HG03571 (cell line): ENCODE measurements at regions not wholly inside any gene's neighbourhood (a gene's known extent, or its start where the extent isn't known, plus 50 kb on each side); places are given as distances from the start of the nearest gene placed in this dataset.
"Not testable (repeated sequence)": the region's sequence is repeated elsewhere in the genome, so short reads cannot be mapped to it uniquely, and the experiment has no call there.

ENCODE experiments used
- ATAC-seq: cut with Tn5 transposase; IDR thresholded peaks from one replicate; pipeline ENCODE4 v1.9.1; 2021; ENCODE audit not compliant: unreplicated experiment

DNA sequence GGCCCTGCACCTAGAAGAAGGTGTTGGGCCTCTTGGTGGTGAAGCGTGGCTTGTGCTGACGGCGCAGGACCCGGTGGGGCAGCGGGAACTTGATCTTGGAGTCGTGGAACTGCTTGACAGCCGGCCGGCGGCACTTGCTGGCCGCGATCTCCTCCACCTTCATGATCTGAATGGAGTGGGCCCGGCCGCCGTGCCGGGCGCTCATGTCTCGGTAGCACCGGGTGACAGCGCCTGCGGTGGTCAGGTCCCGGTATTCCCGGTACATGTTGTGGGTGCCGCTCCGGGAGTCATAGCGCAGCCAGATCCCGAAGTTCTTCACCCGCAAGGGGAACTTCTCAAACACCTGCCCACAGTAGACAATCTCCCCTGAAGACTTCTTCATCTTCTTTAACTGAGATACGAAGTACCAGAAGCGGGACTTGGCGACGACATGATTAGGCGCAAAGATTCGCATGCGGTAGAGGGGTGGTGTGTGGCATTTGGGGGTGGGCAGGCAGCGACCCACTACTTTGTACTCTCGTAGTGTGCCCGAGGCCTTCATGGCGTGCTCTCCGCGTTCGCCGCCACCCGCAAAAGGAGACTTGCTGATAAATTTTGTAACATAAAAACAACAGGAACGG is 92.1 kb upstream of the MSH6 start:
- not testable (repeated sequence) for ATAC-seq

DNA sequence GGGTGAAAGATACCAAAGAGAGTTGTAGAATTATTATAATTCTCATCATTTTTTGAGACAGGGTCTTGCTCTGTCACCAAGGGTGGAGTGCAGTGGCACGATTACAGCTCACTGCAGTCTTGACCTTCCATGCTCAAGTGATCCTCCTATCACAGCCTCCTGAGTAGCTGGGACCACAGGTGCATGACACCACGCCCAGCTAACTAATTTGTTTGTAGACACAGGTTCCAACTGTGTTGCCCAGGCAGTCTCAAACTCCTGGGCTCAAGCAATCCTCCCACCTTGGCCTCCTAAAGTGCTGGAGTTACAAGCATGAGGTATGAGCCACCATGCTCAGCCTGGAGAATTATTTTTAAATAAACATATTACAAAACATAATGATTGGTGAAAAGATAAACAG is 92.8 kb upstream of the MSH6 start:
- no peak for ATAC-seq

DNA sequence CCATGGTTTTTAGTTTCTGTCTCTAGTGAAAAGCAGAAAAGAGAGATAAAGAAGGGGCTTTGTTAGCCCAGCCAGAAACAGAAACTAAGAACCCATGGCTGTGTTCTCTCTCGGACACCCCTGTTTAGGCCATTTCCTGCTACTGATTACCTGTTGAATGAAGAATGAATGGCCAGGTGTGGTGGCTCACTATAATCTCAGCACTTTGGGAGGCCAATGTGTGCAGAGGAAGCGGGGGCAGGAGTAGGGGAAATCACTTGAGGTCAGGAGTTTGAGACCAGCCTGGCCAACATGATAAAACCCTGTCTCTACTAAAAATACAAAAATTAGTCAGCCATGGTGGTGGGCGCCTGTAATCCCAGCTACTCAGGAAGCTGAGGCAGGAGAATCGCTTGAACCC is 93.8 kb upstream of the MSH6 start:
- not testable (repeated sequence) for ATAC-seq

DNA sequence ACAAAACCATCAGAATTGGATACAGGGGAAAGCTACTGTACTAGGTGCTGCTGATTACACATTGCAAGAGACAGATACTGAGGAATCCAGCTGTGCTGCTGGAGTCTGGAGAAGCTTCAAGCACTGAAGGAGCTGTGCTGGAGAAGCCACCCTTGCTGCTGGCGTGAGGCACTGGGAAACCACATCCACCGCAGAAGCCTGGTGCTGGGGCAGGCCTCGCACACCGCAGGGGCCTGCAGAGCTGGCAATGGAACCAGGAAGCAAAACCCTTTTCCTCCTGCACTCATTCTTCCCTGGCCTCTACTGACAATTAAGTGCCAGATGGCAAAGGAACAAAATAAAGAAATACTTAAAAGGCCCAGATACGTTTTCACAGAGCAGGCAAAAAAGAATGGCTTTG is 94.4 kb upstream of the MSH6 start:
- no peak for ATAC-seq

DNA sequence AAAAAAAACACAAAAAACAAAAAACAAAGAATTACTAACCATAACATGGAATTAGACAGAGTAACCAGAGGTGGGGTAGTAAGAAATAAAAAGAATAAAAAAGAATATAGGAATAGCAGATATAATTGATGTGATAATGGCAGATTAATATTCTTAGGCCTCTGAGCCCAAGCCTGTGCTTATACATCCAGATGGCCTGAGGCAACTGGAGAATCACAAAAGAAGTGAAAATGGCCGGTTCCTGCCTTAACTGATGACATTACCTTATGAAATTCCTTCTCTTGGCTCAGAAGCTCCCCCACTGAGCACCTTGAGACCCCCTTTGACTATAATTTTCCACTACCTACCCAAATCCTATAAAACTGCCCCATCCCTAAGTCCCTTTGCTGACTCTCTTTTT is 95.1 kb upstream of the MSH6 start:
- ATAC-seq = no peak

DNA sequence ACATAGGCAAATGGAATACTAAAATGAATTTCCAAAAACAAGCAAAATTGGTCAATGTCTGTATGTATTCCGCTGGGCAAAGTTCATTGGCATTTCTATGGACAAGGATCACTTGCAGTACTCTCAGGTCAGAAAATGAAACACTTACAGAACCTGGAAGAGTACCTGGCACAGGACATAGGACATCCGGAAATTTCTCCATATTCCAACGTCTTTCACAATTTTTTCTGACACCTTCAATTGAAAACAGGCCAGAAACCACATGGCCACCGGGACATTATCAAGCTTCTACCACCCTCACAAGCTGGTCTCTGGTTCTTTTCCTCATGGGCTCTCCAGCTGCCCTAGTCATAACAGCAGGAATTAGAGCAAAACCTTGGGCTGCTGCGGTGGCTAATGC is 96.9 kb upstream of the MSH6 start:
- no peak for ATAC-seq

DNA sequence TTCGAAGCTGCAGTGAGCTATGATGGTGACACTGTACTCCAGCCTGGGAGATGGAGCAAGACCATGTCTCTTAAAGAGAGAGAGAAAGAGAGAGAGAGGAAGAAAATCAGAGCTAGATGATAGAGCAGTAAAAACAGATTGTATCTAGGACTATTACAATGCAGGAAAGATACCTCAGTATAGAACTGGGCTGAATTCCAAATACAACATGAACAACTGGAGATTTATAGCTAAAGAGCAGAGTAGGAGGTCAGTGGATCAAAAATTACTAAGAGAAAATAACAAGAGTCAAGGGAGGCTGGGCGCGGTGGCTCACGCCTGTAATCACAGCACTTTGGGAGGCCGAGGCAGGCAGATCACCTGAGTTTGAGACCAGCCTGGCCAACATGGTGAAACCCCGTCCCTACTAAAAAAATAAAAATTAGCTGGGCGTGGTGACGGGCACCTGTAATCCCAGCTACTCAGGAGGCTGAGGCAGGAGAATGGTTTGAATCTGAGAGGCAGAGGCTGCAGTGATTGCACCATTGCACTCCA is 100.7 kb upstream of the MSH6 start:
- ATAC-seq = no peak

DNA sequence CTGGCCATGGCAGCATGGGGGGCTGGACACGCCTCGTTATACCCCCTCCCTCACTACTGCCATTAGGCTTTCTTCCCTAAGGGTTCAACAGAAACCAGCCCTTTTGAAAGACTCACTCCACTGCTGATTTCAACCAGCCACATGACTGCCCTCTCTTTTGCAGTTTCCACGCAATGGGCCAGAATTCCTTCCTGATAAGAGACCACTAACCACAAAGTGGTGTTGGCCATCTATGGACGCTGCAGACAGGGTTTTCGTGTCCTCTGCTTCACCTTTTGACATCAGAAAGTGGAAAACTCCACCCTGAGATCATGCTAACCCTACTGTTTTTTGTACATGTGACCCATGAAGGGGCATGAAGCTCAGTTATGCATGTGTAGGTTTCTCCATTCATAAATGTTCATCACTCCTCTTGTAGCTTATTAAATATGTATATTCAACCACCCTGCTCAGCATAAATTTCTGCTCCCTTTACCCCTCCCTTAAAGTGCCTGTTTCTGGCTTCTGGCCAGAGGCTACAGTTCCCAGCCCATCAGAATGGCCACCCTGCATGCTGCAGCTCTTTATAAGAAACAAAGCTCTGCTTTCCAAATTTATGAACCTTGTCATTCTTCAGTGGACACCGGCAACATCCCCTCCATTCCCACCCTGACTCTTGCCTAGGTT is 105.6 kb upstream of the KCNK12 start:
- no peak for ATAC-seq

DNA sequence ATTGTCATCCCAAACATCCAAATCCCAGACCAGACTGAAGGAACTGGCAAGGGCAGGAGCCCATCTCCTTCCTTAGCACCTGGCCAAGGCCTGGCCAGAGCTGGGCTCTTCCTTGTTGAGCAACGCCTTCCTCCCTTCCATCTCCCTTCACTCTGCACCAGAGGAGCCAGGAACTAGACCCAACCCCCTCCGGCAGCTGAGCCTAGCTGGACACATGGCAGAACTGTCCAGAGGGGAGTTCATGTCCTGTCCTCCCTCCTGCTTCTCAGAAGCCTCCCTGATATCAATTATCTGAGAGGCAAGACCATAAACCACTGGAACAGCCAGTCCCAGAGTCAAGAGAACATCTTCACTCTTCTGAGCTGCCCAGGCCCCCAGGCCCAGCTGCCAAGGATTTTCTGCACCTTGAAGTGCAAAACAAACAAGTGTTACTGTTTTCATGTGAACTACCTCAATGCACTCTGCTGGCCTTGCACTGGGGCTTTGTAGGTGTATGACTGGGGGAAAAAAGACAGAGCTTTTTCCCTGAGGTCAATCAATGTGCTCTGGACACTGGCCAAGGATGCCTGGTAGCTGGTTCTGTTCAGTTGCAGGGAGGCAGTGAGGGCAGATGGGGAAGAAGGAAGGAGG is 104.5 kb upstream of the KCNK12 start:
- no peak for ATAC-seq

DNA sequence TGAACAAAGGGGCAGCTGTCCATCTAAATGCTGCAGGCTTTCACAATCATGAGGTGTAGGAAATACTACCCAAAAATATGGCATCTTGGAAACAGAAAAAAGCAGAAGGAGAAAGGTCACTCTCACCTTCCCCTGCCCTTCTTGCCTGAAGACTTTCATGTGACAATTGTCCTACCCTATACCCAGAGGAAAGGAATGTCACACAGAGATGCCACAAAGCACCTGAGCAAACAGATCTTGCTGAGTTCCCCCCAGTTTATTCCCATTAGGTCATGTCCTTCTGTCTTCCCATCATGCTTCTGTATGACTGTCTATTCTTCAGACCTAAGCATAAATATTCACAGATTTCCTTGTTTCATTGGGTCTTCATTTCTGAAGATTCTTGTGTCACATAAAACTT is 95.5 kb upstream of the KCNK12 start:
- no peak for ATAC-seq

DNA sequence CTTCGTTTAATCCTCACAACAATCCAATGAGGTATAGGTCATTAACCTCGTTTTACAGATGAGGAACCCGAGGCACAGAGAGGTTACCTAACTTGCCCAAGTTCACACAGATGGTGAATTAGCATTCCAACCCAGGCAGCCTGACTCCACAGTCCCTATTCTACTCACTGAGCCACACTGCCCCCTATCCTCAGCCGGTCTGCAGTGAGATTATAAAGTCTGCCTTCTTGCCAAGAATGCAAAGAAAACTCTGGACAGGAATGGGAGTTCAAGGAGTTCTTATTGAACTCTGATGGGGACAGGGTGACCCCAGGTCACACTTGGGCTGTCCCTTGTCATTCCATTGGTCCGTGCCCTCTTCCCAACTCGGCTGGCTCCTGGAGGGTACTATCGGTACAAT is 94.0 kb upstream of the KCNK12 start:
- ATAC-seq = no peak

DNA sequence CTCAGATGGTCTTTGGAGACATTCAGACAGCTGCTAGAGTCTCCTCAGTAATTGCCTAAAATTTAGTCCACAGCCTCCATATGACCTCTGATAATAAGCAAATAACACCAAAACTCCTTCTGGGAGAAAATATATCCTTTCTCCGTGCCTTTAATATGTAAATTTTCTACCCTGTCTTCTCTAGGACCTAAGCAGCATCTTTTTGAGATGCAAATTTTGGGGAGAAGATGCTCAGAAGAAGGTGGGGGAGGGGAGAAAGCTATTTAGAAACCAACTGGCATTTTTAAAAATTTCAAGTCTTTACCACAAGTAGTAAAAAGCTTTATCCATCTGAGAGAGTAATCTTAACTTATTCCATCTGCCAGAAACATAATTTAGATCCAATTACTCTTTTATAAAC is 91.8 kb upstream of the KCNK12 start:
- no peak for ATAC-seq

DNA sequence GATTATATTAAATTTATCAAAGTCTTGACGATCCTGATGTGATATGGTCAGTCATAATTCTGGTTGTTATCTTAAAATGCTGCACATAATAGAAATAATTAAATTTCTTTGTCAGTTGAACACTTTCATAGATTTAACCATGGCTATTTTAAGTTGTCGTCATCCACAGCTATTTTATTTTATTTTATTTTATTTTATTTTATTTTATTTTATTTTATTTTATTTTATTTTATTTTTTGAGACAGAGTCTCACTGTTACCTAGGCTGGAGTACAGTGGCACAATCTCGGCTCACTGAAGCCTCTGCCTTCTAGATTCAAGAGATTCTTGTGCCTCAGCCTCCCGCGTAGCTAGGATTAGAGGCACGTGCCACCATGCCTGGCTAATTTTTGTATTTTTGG is 90.5 kb upstream of the KCNK12 start:
- no peak for ATAC-seq

DNA sequence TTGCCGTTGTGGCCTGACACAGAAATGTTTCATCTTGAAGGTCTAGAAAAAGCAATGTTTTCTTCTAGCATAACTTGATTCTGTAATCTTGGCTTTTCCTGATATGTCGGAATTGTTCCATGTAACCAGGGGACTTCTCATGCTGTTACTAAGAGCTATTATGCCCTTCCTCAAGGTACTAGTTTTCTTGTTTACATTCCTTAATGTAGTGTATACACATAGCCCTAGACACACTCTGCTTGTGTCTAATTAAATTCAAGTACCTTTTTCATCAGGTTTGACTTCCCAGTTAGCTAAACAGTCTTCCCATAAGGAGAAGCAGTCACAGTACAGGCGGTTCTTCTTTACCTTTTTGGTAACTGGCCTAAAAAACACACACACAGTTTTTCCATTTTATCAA is 89.4 kb upstream of the KCNK12 start:
- ATAC-seq = no peak

DNA sequence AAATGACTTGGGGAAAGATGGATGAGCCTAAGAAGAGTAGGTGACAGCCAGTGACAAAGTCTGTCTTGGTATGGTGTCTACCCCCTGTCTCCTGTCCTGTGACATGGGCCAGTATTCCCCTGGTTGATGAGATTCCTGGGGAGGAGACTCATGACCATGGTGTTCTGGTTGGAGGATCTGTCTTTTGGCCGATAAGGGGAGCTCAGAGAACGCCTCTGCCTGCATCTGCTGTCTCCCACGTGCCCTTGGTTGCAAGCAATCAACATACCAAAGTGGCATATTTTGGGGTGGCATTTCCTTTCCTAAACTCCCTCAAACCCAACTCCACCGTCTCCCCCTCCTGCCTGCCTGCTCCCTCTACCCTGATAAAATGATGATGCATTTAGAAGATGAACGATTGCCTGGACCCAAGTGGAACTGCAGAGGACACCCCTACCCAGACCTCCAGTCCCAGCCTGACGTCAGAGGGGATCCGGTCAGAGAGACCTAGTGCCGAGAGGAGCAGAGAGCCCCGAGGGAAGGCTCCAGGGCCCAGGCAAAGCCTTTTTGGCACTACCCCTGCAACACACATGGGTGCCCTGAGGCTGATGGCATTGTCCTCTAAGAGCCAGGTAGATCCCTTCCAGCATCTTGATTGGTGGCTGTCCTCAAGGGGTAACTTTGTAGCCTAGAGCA is 88.0 kb upstream of the KCNK12 start:
- ATAC-seq = no peak

DNA sequence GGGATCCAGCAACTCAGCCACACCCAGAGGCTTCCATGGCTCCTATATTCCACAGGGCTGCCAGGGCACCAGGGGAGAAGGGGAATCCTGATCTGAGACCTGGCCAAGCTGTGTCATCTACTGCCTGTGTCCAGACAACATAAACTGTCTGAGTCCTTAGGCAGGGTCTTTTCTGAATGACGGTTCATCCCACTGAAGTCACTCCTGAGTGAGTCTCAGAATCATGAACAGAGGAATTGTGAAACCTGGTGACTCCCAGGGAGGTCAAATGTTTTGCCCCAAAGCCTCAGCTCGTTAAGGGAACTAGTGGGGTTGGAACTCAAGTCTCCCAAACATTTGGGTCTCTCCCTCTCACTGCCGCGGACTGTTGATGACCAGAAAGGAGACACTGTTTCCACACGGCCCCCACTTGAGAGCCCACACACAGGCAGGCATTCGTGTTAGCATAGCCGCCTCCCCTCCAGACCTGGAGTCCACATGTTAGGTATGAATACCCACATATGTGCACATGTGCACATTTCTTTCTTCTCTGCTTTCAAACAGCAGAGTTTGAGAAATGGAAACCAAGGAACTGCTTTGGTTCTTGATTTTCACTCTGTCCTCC is 87.2 kb upstream of the KCNK12 start:
- ATAC-seq = no peak

DNA sequence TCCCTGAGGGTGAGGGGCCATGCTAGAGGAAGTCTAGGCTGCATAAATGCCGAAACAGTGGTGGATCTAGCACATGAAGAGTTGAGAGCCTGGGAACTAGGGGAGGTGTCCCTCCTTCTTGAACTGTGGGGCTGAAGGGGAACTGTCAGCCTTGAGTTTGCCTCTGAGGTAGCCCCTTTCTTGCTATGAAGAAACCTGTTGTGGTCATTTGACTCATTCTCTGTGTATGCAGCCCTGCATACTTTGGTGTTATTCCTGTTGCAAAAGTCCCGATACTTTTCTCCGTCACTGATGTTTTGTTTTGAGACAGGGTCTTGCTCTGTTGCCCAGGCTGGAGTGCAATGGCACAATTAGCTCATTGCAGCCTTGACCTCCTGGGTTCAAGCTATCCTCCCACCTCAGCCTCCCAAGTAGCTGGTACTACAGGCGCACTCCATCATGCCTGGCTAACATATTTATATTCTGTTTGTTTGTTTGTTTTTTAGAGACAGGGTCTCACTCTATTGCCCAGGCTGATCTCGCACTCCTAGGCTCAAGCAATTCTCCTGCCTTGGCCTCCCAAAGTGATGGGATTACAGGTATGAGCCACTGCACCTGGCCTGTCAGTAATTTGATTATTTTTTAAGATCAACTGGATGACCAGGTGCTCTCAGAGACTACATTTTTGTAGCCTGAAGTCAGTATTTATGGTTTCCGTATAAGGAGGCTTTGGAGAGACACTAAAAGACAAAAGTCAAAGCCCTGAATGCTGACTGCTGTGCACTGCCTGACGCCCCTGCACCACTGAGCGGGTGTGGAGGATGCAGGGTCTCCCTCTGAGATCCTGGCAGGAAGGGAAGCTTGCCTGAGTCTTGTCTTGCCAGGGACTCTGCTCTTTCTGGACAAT is 86.2 kb upstream of the KCNK12 start:
- no peak for ATAC-seq

DNA sequence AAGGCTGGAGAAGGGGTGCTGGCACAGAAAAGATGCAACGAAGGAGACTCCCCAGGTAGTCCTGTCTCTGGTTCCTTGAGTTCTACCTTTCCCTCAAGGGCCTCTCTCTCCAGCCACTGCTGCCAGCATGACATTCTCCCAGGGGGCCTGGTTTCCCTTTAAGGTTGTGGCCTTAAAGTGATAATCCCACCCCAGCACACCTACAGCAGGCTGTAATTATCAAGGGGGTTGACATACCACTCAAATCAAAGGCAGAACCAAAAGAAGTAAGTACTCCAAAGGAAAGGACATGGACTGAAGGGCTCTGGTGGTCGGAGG is 84.7 kb upstream of the KCNK12 start:
- ATAC-seq = peak; percentile 25

DNA sequence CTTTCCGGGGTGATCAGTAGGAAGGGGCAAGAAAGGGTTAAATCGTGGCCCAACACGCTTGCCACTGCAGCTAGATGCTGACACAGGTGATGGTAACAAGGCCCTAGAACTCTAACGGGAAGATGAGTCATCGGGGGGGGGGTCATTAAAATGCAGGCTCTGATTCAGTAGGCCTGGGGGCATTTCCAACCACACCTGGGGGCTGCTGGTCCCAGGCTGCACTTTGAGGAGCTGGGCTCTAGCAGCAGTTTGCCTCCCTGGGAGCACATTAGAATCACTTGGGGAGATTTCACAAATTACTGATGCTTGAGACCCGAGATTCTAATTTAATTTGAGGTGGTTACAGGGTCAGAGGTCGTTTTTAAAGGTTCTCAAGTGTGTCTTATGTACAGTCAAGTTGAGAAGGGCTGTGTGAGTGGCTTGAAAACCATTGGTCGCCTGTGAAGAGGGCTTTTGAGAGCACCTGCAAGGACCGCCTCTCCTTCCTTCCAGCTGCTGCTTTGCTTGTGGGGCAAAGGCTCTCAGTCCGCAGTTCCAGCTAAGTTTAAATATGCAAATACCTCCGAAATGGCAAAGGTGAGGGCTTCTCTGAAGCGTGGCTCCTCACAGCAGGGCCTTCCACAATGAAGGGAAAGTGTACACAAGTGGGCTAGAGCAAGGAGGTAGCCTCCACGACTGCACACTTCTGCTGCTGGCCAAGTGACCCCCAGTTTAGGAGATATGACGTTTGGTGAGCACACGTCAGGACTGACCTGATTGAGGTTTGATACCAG is 84.2 kb upstream of the KCNK12 start:
- ATAC-seq = peak; percentile 89
